Loucy (cell line): ENCODE measurements at regions not wholly inside any gene's neighbourhood (a gene's known extent, or its start where the extent isn't known, plus 50 kb on each side); places are given as distances from the start of the nearest gene placed in this dataset.

Experiments
- EZH2phosphoT487 ChIP-seq: fragments of 200-600 bp; IDR thresholded peaks from 2 replicates; pipeline ENCODE4 v1.6.1; 2018; ENCODE audit warnings: antibody characterized with exemption, mild to moderate bottlenecking, moderate library complexity, borderline replicate concordance
- TF ChIP-seq, protein P1 (sequence below): fragments of 200-600 bp; sonication (generic); conservative IDR thresholded peaks from 2 replicates; pipeline ENCODE4 v1.5.1; 2014; ENCODE audit warnings: mild to moderate bottlenecking, antibody characterized with exemption, low read length

DNA sequence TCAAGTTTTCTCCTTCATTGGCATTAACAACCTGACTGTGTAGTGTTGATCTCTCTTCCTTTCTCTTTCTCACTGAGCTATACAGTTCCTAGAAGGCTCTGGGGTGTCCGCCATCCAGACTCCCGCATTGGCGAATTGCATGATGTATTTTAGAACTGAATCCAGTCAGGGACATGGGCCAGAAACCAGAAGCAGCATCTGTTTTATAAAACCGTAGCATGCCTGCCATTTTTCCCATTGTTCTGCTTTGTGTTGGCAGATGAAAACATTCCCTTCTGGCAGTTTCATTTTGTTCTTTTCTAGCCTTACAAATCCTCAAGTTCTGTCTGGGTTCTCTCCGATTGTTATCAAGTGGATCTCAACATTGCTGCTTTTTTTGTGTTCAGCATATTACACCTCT lies 268.3 kb upstream of the SEL1L start:
- TF ChIP-seq, protein P1, sequence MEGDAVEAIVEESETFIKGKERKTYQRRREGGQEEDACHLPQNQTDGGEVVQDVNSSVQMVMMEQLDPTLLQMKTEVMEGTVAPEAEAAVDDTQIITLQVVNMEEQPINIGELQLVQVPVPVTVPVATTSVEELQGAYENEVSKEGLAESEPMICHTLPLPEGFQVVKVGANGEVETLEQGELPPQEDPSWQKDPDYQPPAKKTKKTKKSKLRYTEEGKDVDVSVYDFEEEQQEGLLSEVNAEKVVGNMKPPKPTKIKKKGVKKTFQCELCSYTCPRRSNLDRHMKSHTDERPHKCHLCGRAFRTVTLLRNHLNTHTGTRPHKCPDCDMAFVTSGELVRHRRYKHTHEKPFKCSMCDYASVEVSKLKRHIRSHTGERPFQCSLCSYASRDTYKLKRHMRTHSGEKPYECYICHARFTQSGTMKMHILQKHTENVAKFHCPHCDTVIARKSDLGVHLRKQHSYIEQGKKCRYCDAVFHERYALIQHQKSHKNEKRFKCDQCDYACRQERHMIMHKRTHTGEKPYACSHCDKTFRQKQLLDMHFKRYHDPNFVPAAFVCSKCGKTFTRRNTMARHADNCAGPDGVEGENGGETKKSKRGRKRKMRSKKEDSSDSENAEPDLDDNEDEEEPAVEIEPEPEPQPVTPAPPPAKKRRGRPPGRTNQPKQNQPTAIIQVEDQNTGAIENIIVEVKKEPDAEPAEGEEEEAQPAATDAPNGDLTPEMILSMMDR: no peak
- no peak for TF ChIP-seq EZH2phosphoT487
